ENCODE measurements at regions not wholly inside any gene's neighbourhood (a gene's known extent, or its start where the extent isn't known, plus 50 kb on each side); places are given as distances from the start of the nearest gene placed in this dataset.

DNA sequence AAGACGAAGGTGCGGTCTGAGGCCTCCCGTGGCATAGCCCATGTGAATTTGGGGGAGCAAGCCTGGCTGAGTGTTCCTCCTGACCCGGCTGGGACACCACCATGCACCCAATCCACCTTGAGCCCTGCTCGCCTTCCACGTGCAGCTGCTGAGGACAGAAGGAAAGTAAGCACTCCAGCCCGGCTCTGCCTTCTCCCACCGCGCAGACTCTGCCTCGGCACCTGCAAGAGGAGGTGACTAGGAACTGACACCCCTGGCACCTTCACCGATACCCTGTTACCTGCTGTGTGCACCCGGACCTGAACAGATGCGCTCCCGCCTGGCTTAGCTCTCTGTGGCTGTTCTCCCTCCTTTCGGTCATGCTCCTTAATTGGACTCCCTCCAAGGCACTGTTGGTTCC lies 57.0 kb upstream of the OPN4 start:
- no peak overlapping the region for H3K27ac ChIP-seq
- 87% methylated on average over 15 of the region's 15 CpGs for WGBS (ENCODE audit: low lambda C conversion rate, missing lambda C conversion rate)
- no peak for DNase-seq (ENCODE audit: low spot score)
- H3K4me2 ChIP-seq = no peak overlapping the region
- no peaks in the 10 kb centered on the region for H3K36me3 ChIP-seq (replicated peaks; ENCODE audit: insufficient read depth, low read depth)
- no peaks in the 10 kb centered on the region for H3K27me3 ChIP-seq
- no peaks in the 10 kb centered on the region for H3K4me1 ChIP-seq (ENCODE audit: insufficient read depth)
- H3K4me3 ChIP-seq = no peak overlapping the region
- TF ChIP-seq EZH2 (IDR thresholded peaks at IDR 0.05; ENCODE audit: borderline replicate concordance) = no peak
- TF ChIP-seq, protein P1, sequence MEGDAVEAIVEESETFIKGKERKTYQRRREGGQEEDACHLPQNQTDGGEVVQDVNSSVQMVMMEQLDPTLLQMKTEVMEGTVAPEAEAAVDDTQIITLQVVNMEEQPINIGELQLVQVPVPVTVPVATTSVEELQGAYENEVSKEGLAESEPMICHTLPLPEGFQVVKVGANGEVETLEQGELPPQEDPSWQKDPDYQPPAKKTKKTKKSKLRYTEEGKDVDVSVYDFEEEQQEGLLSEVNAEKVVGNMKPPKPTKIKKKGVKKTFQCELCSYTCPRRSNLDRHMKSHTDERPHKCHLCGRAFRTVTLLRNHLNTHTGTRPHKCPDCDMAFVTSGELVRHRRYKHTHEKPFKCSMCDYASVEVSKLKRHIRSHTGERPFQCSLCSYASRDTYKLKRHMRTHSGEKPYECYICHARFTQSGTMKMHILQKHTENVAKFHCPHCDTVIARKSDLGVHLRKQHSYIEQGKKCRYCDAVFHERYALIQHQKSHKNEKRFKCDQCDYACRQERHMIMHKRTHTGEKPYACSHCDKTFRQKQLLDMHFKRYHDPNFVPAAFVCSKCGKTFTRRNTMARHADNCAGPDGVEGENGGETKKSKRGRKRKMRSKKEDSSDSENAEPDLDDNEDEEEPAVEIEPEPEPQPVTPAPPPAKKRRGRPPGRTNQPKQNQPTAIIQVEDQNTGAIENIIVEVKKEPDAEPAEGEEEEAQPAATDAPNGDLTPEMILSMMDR (IDR thresholded peaks at IDR 0.05; ENCODE audit: poor library complexity) = no peak
- TF ChIP-seq EZH2phosphoT487 (IDR thresholded peaks at IDR 0.05; ENCODE audit: low read depth, severe bottlenecking, unreplicated experiment) = no peak
- H4K20me1 ChIP-seq (ENCODE audit: insufficient read depth, poor library complexity, severe bottlenecking) = no peaks in the 10 kb centered on the region
- H2AFZ ChIP-seq = no peak overlapping the region
- no peaks in the 10 kb centered on the region for H3K9me2 ChIP-seq (replicated peaks; ENCODE audit: insufficient read depth)
- no peaks in the 10 kb centered on the region for H3K9me3 ChIP-seq (ENCODE audit: low read depth)
- no peaks in the 10 kb centered on the region for H3K79me2 ChIP-seq

DNA sequence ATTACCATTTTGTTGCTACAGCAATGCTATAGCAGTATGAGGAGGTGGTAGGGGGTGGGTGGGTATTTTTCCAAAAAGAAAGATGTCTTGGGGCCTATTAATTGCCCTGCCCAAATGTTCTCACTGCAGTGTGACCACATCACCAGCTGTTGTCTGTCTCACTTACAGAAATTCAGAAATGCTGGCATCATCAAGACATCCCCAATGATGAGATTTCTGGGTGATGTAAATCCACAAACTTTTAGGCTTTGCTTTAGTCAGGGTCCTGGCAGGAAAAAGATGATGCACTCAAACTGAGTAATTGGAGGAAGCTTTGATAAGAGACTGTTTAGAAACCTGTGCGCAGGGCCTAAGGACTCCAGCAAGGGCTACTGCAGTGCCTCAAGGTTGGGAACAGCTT lies 56.2 kb upstream of the OPN4 start:
- H3K4me1 ChIP-seq (ENCODE audit: insufficient read depth) = no peaks in the 10 kb centered on the region
- H3K27ac ChIP-seq = no peak overlapping the region
- 100% methylated on average over 1 of the region's 1 CpG for WGBS (ENCODE audit: low lambda C conversion rate, missing lambda C conversion rate)
- no peaks in the 10 kb centered on the region for H3K9me2 ChIP-seq (replicated peaks; ENCODE audit: insufficient read depth)
- no peaks in the 10 kb centered on the region for H4K20me1 ChIP-seq (ENCODE audit: insufficient read depth, poor library complexity, severe bottlenecking)
- H2AFZ ChIP-seq = no peak overlapping the region
- no peaks in the 10 kb centered on the region for H3K79me2 ChIP-seq
- H3K4me3 ChIP-seq = no peak overlapping the region
- H3K4me2 ChIP-seq = no peak overlapping the region
- H3K9me3 ChIP-seq (ENCODE audit: low read depth) = no peaks in the 10 kb centered on the region
- H3K36me3 ChIP-seq (replicated peaks; ENCODE audit: insufficient read depth, low read depth) = no peaks in the 10 kb centered on the region
- no peaks in the 10 kb centered on the region for H3K27me3 ChIP-seq
- no peak for DNase-seq (ENCODE audit: low spot score)
- TF ChIP-seq EZH2phosphoT487 (IDR thresholded peaks at IDR 0.05; ENCODE audit: low read depth, severe bottlenecking, unreplicated experiment) (no peak), EZH2 (IDR thresholded peaks at IDR 0.05; ENCODE audit: borderline replicate concordance) (no peak)
- TF ChIP-seq, protein P1 (IDR thresholded peaks at IDR 0.05; ENCODE audit: poor library complexity) = no peak

DNA sequence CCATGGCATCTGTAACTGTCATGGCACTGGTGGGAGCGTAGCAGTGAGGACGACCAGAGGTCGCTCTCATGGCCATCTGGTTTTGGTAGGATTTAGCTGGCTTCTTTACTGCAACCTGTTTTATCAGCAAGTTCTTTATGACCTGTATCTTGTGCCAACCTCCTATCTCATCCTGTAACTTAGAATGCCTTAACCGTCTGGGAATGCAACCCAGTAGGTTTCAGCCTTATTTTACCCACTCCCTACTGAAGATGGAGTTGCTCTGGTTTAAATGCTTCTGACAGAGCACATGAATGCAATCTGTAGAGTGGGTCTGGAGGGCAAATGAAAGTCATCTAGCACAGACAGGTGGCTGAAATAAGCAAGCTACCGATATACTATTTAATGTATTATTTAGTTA lies 55.3 kb upstream of the OPN4 start:
- H4K20me1 ChIP-seq (ENCODE audit: insufficient read depth, poor library complexity, severe bottlenecking) = no peaks in the 10 kb centered on the region
- H3K9me3 ChIP-seq (ENCODE audit: low read depth) = no peaks in the 10 kb centered on the region
- no peak overlapping the region for H3K27ac ChIP-seq
- no peaks in the 10 kb centered on the region for H3K9me2 ChIP-seq (replicated peaks; ENCODE audit: insufficient read depth)
- no peak overlapping the region for H2AFZ ChIP-seq
- H3K4me3 ChIP-seq = no peak overlapping the region
- H3K4me2 ChIP-seq = no peak overlapping the region
- no peak for TF ChIP-seq EZH2phosphoT487 (IDR thresholded peaks at IDR 0.05; ENCODE audit: low read depth, severe bottlenecking, unreplicated experiment)
- no peak for TF ChIP-seq EZH2 (IDR thresholded peaks at IDR 0.05; ENCODE audit: borderline replicate concordance)
- TF ChIP-seq, protein P1 (IDR thresholded peaks at IDR 0.05; ENCODE audit: poor library complexity) = no peak
- WGBS (ENCODE audit: low lambda C conversion rate, missing lambda C conversion rate) = 78% methylated on average over 5 of the region's 5 CpGs
- no peaks in the 10 kb centered on the region for H3K79me2 ChIP-seq
- H3K27me3 ChIP-seq = no peaks in the 10 kb centered on the region
- no peak for DNase-seq (ENCODE audit: low spot score)
- H3K4me1 ChIP-seq (ENCODE audit: insufficient read depth) = no peaks in the 10 kb centered on the region
- no peaks in the 10 kb centered on the region for H3K36me3 ChIP-seq (replicated peaks; ENCODE audit: insufficient read depth, low read depth)

DNA sequence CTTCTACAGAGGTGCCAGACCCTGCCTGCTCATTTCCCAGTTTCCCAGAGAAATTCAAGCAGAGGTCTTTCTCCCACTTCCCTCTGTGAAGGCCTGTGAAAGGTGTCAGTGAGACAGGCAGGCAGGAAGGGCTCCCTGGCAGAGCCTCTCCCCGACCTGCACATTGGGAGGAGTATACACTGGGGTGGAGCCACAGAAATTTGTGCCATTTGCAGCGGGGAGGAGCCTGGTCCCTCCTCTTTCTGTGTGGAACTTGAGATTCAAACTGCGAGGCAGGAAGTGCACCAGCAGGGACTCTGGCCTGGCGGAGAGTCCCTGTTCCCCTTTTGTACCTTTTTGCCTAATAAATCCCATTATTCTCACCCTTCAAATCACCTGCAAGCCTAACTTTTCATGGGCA lies 54.6 kb upstream of the OPN4 start:
- Histone ChIP-seq H3K27me3 (no peaks in the 10 kb centered on the region), H3K9me2 (replicated peaks; ENCODE audit: insufficient read depth) (no peaks in the 10 kb centered on the region), H3K36me3 (replicated peaks; ENCODE audit: insufficient read depth, low read depth) (no peaks in the 10 kb centered on the region), H3K79me2 (no peaks in the 10 kb centered on the region), H3K27ac (no peak overlapping the region), H3K4me2 (no peak overlapping the region), H4K20me1 (ENCODE audit: insufficient read depth, poor library complexity, severe bottlenecking) (no peaks in the 10 kb centered on the region), H2AFZ (no peak overlapping the region), H3K4me3 (no peak overlapping the region), H3K9me3 (ENCODE audit: low read depth) (no peaks in the 10 kb centered on the region), H3K4me1 (ENCODE audit: insufficient read depth) (no peaks in the 10 kb centered on the region)
- WGBS (ENCODE audit: low lambda C conversion rate, missing lambda C conversion rate) = 34% methylated on average over 4 of the region's 4 CpGs
- no peak for TF ChIP-seq EZH2 (IDR thresholded peaks at IDR 0.05; ENCODE audit: borderline replicate concordance)
- TF ChIP-seq, protein P1 (IDR thresholded peaks at IDR 0.05; ENCODE audit: poor library complexity) = no peak
- no peak for TF ChIP-seq EZH2phosphoT487 (IDR thresholded peaks at IDR 0.05; ENCODE audit: low read depth, severe bottlenecking, unreplicated experiment)
- DNase-seq (ENCODE audit: low spot score) = no peak
